ENCODE measurements at regions not wholly inside any gene's neighbourhood (a gene's known extent, or its start where the extent isn't known, plus 50 kb on each side); places are given as distances from the start of the nearest gene placed in this dataset.

DNA sequence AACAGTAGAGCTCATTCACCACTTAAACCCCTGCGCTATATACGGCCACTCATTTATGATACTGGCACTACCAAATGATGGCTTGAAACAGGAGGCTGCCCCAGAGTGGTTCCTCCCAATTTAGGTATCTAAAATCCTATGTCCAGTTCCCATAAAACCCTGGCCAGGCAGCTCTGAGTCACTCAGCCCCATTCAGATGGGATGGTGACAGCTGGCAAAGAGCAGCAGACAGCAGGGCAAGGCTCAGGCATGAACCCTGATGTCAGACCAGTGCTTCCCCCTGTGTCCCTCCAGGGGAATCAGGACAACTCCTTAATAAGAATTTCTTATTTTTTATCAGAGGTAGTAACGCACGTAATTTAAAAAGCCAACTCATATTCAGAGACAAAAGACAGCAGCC, 77.2 kb upstream of the RNU6-1 start:
- no peaks in the 10 kb centered on the region for H4K20me1 ChIP-seq
- no peaks in the 10 kb centered on the region for H3K27me3 ChIP-seq
- no peak overlapping the region for H3K4me3 ChIP-seq
- H3K36me3 ChIP-seq, result peaks cover 0 to 7% (median 0%) of the 10 kb centered on the region in 11 experiments; a peak in 3 of 22 replicates
- H3K4me2 ChIP-seq, result no peak overlapping the region
- TF ChIP-seq Cebpa-rat (IDR thresholded peaks at IDR 0.05), result no peak
- peaks cover 0 to 7% (median 5%) of the 10 kb centered on the region in 10 experiments; a peak in 4 of 20 replicates for H3K4me1 ChIP-seq
- H3K27ac ChIP-seq, result no peak overlapping the region
- H3K9me3 ChIP-seq (replicated peaks in 1 of 11), result peaks cover 26 to 50% (median 38%) of the 10 kb centered on the region in 11 experiments
- H3K9ac ChIP-seq, result no peak overlapping the region

DNA sequence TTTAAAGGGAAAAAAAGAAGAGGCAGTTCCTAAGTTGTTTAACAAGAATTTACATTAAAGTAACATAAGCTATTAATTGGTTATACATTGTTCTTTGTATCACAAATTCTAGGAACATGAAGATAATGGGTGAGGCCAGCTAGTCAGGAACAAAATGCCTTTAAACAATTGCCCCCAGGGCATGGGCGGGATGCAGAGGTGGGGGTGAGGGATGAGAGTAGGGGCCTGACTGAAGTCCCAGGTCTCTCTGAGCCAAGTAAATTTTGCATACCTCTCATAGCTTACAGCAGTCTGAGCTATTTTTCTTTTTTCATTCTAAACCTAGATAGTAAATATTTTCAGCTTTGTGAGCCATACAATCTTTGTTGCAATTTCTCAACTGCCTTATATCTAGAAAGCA, 77.8 kb upstream of the RNU6-1 start:
- H3K27me3 ChIP-seq, result no peaks in the 10 kb centered on the region
- H4K20me1 ChIP-seq, result no peaks in the 10 kb centered on the region
- H3K27ac ChIP-seq, result no peak overlapping the region
- H3K9me3 ChIP-seq (replicated peaks in 1 of 11), result peaks cover 26 to 50% (median 38%) of the 10 kb centered on the region in 11 experiments
- H3K9ac ChIP-seq, result no peak overlapping the region
- peaks cover 0 to 8% (median 6%) of the 10 kb centered on the region in 10 experiments; a peak in 5 of 20 replicates for H3K4me1 ChIP-seq
- H3K36me3 ChIP-seq, result peaks cover 0 to 7% (median 0%) of the 10 kb centered on the region in 11 experiments; a peak in 3 of 22 replicates
- no peak for TF ChIP-seq Cebpa-rat (IDR thresholded peaks at IDR 0.05)
- H3K4me2 ChIP-seq, result no peak overlapping the region
- no peak overlapping the region for H3K4me3 ChIP-seq

DNA sequence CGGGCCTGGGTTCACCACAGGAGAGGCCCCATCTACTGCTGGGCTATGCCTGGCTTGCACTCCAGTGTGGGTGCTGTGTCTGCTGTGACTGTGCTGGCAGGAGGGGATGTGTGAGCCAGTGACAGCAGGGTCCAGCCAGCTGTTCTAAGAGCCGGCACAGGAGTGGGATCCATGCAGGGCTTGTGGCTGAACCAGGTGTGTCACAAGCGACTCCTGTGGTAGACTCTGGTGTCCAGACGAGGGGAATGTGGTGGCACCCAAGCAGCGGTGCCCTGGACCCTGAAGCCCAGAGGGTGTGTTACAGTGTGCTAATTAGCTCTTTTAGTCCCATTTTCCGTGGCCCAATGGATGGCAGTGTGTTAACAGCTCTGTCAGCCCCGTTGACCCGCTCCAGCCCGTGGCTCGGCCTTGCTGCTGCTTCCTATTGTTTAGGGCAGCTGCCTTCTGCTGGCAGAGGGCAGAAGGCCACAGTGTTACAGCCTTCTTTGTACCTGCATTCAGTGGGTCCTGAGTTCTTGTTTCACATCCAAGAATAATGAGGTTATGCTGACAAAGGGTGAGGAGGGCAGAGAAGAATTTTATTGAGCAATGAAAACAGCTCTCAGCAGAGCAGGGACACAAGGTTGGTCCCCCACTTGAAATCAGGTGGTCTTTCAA, 78.5 kb upstream of the RNU6-1 start:
- Histone ChIP-seq H3K9me3 (replicated peaks in 1 of 11) (peaks cover 26 to 50% (median 38%) of the 10 kb centered on the region in 11 experiments), H3K4me1 (peaks cover 0 to 15% (median 7%) of the 10 kb centered on the region in 10 experiments; a peak in 8 of 20 replicates), H3K27ac (no peak overlapping the region), H4K20me1 (no peaks in the 10 kb centered on the region), H3K27me3 (no peaks in the 10 kb centered on the region), H3K36me3 (peaks cover 0 to 7% (median 0%) of the 10 kb centered on the region in 11 experiments; a peak in 3 of 22 replicates), H3K9ac (no peak overlapping the region), H3K4me3 (peak overlapping the region in 1 of 10 experiments; percentile 4; a peak in 1 of 20 replicates), H3K4me2 (no peak overlapping the region)
- TF ChIP-seq Cebpa-rat (IDR thresholded peaks at IDR 0.05), result no peak

DNA sequence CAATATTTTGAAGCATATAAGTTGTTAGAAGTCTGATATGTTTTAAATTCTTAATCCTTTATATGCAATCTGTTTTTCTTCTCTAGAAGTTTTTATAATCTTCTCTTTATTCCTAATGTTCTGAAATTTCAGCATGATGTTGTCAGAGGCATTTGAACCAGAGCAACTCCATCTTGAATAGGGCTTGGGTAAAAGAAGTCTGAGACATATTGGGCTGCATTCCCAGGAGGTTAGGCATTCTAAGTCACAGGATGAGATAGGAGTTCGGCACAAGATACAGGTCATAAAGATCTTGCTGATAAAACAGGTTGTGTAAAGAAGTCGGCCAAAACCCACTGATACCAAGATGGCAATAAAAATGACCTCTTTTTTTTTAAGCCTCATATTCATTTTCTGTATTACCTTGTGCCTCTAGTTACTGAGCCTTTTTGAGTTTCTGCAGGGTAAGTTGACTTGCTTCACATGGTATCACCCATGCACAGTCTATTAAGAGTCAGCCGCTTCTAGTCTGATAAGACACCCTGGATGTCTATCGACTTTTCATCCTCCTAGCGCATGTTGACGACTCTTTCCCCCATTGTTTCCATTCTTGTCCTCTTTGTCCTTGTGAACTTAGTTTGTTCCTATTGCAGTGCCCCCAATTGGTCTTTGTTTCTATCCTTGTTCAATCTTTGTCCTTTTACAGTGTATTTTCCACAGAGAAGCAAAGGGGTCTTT, 80.8 kb upstream of the RNU6-1 start:
- H3K4me3 ChIP-seq, result no peak overlapping the region
- peaks cover 0 to 16% (median 2%) of the 10 kb centered on the region in 10 experiments; a peak in 7 of 20 replicates for H3K4me1 ChIP-seq
- H3K27ac ChIP-seq, result no peak overlapping the region
- TF ChIP-seq Cebpa-rat (IDR thresholded peaks at IDR 0.05), result no peak
- H3K4me2 ChIP-seq, result no peak overlapping the region
- no peak overlapping the region for H3K9ac ChIP-seq
- H3K27me3 ChIP-seq, result no peaks in the 10 kb centered on the region
- H3K36me3 ChIP-seq, result peaks cover 0 to 7% (median 0%) of the 10 kb centered on the region in 11 experiments; a peak in 3 of 22 replicates
- H3K9me3 ChIP-seq (replicated peaks in 1 of 11), result peaks cover 26 to 62% (median 45%) of the 10 kb centered on the region in 11 experiments
- H4K20me1 ChIP-seq, result no peaks in the 10 kb centered on the region

DNA sequence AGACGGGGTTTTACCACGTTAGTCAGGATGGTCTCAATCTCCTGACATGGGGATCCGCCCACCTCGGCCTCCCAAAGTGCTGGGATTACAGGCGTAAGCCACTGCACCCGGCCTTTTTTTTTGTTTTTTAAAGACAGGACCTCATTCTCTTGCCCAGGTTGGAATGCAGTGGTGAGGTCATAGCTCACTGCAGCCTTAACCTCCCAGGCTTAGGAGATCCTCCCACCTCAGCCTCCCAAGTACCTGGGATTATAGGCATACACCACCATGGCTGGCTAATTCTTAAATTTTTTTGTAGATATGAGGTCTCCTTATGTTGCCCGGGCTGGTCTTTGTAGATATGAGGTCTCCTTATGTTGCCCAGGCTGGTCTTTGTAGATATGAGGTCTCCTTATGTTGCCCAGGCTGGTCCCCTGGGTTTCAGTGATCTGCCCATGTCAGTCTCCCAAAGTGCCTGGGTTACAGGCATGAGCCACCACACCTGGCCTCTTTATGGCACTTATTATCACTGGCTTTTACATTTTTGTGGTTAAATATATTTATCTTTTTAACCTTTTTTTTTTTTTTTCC, 82.3 kb upstream of the RNU6-1 start:
- no peak overlapping the region for H3K4me3 ChIP-seq
- H3K36me3 ChIP-seq, result peaks cover 0 to 7% (median 0%) of the 10 kb centered on the region in 11 experiments; a peak in 3 of 22 replicates
- no peak overlapping the region for H3K4me2 ChIP-seq
- H4K20me1 ChIP-seq, result no peaks in the 10 kb centered on the region
- no peak for TF ChIP-seq Cebpa-rat (IDR thresholded peaks at IDR 0.05)
- H3K4me1 ChIP-seq, result peaks cover 0 to 16% (median 2%) of the 10 kb centered on the region in 10 experiments; a peak in 7 of 20 replicates
- peaks cover 26 to 54% (median 42%) of the 10 kb centered on the region in 11 experiments for H3K9me3 ChIP-seq (replicated peaks in 1 of 11)
- no peak overlapping the region for H3K27ac ChIP-seq
- no peak overlapping the region for H3K9ac ChIP-seq
- no peaks in the 10 kb centered on the region for H3K27me3 ChIP-seq

DNA sequence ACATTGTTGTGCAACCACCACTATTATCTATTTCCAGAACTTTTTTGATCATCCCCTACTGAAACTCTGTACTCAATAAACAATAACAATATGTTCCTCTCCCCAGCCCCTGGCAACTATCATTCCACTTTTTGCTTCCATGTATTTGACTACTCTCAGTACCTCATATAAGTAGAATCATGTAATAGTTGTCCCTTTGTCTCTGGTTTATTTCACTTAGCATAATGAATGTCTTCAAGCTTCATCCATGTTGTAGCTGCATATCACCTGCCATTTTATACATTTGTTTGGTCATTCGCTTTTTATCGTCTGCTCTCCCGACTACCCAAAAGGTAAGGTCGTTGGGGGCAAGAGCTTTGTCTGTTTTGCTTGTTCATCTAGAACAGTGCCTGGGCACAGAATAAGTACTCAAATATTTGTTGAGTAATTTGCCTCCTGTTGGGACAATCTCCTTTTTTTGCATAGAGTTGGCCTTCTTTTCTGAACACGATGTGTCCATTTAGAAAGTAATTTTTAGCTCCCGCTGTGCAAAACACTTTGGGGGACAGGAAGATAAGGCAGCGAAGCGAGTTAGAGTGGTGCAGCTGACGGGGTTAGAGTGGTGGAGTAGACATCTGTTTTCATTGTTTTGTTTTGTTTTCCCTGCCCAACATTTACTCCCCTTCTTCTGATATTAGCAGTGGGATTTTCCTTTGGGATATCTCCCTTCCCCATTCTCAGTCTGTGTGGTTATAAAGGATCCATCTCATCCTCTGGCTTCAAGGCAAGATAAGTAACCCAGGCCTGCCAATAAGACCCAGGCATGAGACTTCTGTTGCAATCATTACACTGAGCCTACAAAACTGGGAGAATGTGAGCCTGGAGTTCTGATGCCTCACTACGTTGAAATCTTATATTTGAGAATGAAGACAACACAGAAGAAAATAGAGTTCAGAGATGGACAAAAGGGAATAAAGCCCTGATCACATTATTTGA, 83.4 kb upstream of the RNU6-1 start:
- TF ChIP-seq Cebpa-rat (IDR thresholded peaks at IDR 0.05), result no peak
- no peak overlapping the region for H3K9ac ChIP-seq
- H3K27ac ChIP-seq, result no peak overlapping the region

DNA sequence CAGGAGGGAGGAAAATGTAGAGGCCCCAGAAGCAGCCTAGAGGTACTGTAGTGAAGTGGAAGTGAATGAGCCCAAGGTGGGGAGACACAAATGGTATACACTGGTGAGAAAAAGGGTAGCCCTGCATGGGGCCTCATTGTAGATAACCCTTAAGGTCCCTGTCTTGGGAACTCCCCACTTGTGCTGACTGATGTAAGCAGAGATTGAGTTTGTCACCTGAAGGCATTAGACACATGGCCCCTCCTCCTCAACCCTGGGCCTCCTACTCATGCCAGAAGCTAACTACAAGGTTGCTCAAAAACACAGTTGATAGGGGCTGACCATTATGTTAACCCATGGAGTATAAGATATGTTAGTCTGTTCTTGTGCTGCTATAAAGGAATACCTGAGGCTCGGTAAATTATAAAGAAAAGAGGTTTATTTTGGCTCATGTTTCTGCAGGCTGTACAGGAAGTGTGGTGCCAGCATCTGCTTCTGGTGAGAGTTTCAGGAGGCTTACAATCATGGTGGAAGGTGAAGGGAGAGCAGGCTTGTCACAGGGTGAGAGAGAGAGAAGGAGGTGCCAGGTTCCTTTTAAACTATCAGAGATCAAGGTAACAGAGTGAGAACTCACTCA, 84.6 kb upstream of the RNU6-1 start:
- Histone ChIP-seq H3K4me1 (peaks cover 0 to 16% (median 2%) of the 10 kb centered on the region in 10 experiments; a peak in 7 of 20 replicates), H3K4me2 (no peak overlapping the region), H4K20me1 (no peaks in the 10 kb centered on the region), H3K9me3 (replicated peaks in 1 of 11) (peaks cover 8 to 31% (median 19%) of the 10 kb centered on the region in 11 experiments), H3K36me3 (no peaks in the 10 kb centered on the region), H3K27me3 (no peaks in the 10 kb centered on the region), H3K27ac (no peak overlapping the region), H3K9ac (no peak overlapping the region), H3K4me3 (no peak overlapping the region)
- no peak for TF ChIP-seq Cebpa-rat (IDR thresholded peaks at IDR 0.05)

More for the DNA sequence above, 83.4 kb upstream of the RNU6-1 start:
- H3K36me3 ChIP-seq, result peaks cover 0 to 6% (median 0%) of the 10 kb centered on the region in 11 experiments; a peak in 3 of 22 replicates
- H3K4me2 ChIP-seq, result 0 out of 22 replicates have a peak overlapping the region, but pooled peaks of 4 of the 11 experiments have one; percentile 6 to 27 (median 10)
- H3K4me3 ChIP-seq, result no peak overlapping the region
- H3K9me3 ChIP-seq (replicated peaks in 1 of 11), result peaks cover 20 to 43% (median 31%) of the 10 kb centered on the region in 11 experiments
- H3K4me1 ChIP-seq, result peaks cover 0 to 16% (median 2%) of the 10 kb centered on the region in 10 experiments; a peak in 7 of 20 replicates
- no peaks in the 10 kb centered on the region for H3K27me3 ChIP-seq
- H4K20me1 ChIP-seq, result no peaks in the 10 kb centered on the region

DNA sequence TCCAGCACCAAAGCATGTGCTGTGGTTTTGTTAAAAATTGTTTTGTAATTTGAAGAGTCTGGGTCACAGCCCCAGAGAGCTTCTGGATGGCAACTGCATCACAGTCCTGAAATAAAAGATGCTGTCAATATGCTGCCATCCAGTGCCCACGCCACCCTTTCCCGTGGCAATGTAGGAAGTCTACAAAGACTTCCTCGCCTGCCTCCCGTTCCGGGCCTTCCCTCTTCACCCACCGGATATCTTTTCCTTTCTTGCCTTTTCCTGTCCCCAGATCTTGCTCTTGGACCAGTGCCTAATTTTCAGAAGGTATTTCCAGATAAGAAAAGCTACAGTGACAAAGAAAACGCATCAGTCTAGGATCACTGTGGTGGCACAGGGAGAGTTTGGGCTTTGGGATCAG, 85.3 kb upstream of the RNU6-1 start:
- TF ChIP-seq Cebpa-rat (IDR thresholded peaks at IDR 0.05), result no peak
- H3K27ac ChIP-seq, result no peak overlapping the region

More for the DNA sequence above, 85.3 kb upstream of the RNU6-1 start:
- peaks cover 0 to 16% (median 2%) of the 10 kb centered on the region in 10 experiments; a peak in 7 of 20 replicates for H3K4me1 ChIP-seq
- no peak overlapping the region for H3K9ac ChIP-seq
- no peaks in the 10 kb centered on the region for H4K20me1 ChIP-seq
- H3K4me3 ChIP-seq, result no peak overlapping the region
- peaks cover under 1 to 24% (median 12%) of the 10 kb centered on the region in 11 experiments; a peak in 17 of 22 replicates for H3K9me3 ChIP-seq (replicated peaks in 1 of 11)
- H3K36me3 ChIP-seq, result no peaks in the 10 kb centered on the region
- H3K4me2 ChIP-seq, result no peak overlapping the region
- H3K27me3 ChIP-seq, result no peaks in the 10 kb centered on the region

Data from BLaER1 treated with 17β-estradiol and CSF1 and Interleukin-3, amounts not matched to agents 10 nM and 100 nM (cell line).